ENCODE measurements at regions not wholly inside any gene's neighbourhood (a gene's known extent, or its start where the extent isn't known, plus 50 kb on each side); places are given as distances from the start of the nearest gene placed in this dataset.

DNA sequence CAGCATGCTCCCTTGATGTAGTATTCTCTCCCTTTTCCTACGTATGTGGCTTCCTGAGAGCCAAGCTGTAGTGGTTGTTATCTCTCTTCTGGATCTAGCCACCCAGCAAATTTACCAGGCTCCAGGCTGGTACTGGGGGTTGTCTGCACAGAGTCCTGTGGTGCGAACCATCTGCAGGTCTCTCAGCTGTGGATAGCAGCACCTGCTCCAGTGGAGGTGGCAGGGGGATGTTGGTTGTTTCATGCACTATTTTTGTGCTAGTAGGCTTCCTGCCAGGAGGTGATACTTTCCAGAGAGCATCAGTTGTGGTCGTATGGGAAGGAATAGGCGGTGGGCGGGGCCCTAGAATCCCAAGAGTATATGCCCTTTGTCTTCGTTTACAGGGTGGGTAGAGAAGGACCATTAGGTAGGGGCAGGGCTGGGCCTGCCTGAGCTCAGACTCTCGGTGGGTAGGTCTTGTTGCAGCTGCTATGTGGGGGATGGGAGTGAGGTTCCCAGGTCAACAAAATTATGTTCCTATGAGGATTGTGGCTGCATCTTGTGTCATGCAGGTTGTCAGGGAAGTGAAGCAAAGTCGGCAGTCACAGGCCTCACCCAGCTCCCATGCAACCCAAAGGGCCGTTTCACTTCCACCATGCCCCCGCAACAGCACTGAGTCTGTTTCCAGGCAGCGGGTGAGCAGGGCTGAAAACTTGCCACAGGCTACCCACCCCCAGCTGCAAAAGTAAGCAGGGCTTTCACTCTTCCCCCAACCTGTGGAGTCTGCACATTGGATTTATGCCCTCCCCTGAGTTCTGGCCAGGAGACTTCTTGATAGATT, 1139.5 kb downstream of the BCL11A start:
- Histone ChIP-seq H3K27me3 (ENCODE audit: insufficient read depth, low read depth) (no peaks in the 10 kb centered on the region), H3K4me3 (no peak overlapping the region), H3K4me1 (replicated peaks; ENCODE audit: insufficient read depth) (no peaks in the 10 kb centered on the region), H3K36me3 (ENCODE audit: low read depth) (no peaks in the 10 kb centered on the region), H2AFZ (no peak overlapping the region), H3K9me2 (ENCODE audit: insufficient read depth) (no peaks in the 10 kb centered on the region), H3K79me2 (ENCODE audit: low read depth) (no peaks in the 10 kb centered on the region), H4K20me1 (ENCODE audit: insufficient read depth) (no peaks in the 10 kb centered on the region), H3F3A (ENCODE audit: insufficient read depth, low read depth) (no peaks in the 10 kb centered on the region), H3K27ac (no peak overlapping the region), H3K9me3 (ENCODE audit: insufficient read depth, low read depth) (no peaks in the 10 kb centered on the region), H3K4me2 (no peak overlapping the region)
- intact Hi-C loops (cut with micrococcal nuclease; ENCODE audit: unreplicated experiment): no loop called here
- no peak for TF ChIP-seq EZH2 (IDR thresholded peaks at IDR 0.05; ENCODE audit: low read depth)
- TF ChIP-seq, protein P1, sequence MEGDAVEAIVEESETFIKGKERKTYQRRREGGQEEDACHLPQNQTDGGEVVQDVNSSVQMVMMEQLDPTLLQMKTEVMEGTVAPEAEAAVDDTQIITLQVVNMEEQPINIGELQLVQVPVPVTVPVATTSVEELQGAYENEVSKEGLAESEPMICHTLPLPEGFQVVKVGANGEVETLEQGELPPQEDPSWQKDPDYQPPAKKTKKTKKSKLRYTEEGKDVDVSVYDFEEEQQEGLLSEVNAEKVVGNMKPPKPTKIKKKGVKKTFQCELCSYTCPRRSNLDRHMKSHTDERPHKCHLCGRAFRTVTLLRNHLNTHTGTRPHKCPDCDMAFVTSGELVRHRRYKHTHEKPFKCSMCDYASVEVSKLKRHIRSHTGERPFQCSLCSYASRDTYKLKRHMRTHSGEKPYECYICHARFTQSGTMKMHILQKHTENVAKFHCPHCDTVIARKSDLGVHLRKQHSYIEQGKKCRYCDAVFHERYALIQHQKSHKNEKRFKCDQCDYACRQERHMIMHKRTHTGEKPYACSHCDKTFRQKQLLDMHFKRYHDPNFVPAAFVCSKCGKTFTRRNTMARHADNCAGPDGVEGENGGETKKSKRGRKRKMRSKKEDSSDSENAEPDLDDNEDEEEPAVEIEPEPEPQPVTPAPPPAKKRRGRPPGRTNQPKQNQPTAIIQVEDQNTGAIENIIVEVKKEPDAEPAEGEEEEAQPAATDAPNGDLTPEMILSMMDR (conservative IDR thresholded peaks at IDR 0.05): no peak
- POLR2A ChIA-PET (ENCODE audit: unreplicated experiment): no interaction called here
- BruUV-seq (replicated peaks): no TSS peak
- CTCF ChIA-PET: no interaction called here
- no peak for DNase-seq

GRCh38 chr2:59399126-59399525, 1154.3 kb downstream of the BCL11A start:
- no peaks in the 10 kb centered on the region for H3K36me3 ChIP-seq (ENCODE audit: low read depth)
- no peaks in the 10 kb centered on the region for H4K20me1 ChIP-seq (ENCODE audit: insufficient read depth)
- no peak overlapping the region for H2AFZ ChIP-seq
- intact Hi-C loops (cut with micrococcal nuclease; ENCODE audit: unreplicated experiment): no loop called here
- no peaks in the 10 kb centered on the region for H3K79me2 ChIP-seq (ENCODE audit: low read depth)
- H3K4me1 ChIP-seq (replicated peaks; ENCODE audit: insufficient read depth): no peaks in the 10 kb centered on the region
- no peak for DNase-seq
- H3K9me2 ChIP-seq (ENCODE audit: insufficient read depth): no peaks in the 10 kb centered on the region
- ChIA-PET CTCF (no interaction called here), POLR2A (ENCODE audit: unreplicated experiment) (no interaction called here)
- no peak overlapping the region for H3K4me2 ChIP-seq
- no peaks in the 10 kb centered on the region for H3F3A ChIP-seq (ENCODE audit: insufficient read depth, low read depth)
- TF ChIP-seq, protein P1 (conservative IDR thresholded peaks at IDR 0.05): no peak
- no peak for TF ChIP-seq EZH2 (IDR thresholded peaks at IDR 0.05; ENCODE audit: low read depth)
- H3K27me3 ChIP-seq (ENCODE audit: insufficient read depth, low read depth): no peaks in the 10 kb centered on the region
- no peak overlapping the region for H3K27ac ChIP-seq
- no peaks in the 10 kb centered on the region for H3K9me3 ChIP-seq (ENCODE audit: insufficient read depth, low read depth)
- no TSS peak for BruUV-seq (replicated peaks)
- no peak overlapping the region for H3K4me3 ChIP-seq

GRCh38 chr2:59398081-59398480, 1155.4 kb downstream of the BCL11A start:
- H3K9me3 ChIP-seq (ENCODE audit: insufficient read depth, low read depth): no peaks in the 10 kb centered on the region
- BruUV-seq (replicated peaks): no TSS peak
- no peaks in the 10 kb centered on the region for H3F3A ChIP-seq (ENCODE audit: insufficient read depth, low read depth)
- no peaks in the 10 kb centered on the region for H3K79me2 ChIP-seq (ENCODE audit: low read depth)
- no peak overlapping the region for H3K4me2 ChIP-seq
- no peak for TF ChIP-seq EZH2 (IDR thresholded peaks at IDR 0.05; ENCODE audit: low read depth)
- TF ChIP-seq, protein P1 (conservative IDR thresholded peaks at IDR 0.05): no peak
- H3K27ac ChIP-seq: no peak overlapping the region
- no peak overlapping the region for H3K4me3 ChIP-seq
- ChIA-PET POLR2A (ENCODE audit: unreplicated experiment) (no interaction called here), CTCF (no interaction called here)
- H4K20me1 ChIP-seq (ENCODE audit: insufficient read depth): no peaks in the 10 kb centered on the region
- intact Hi-C loops (cut with micrococcal nuclease; ENCODE audit: unreplicated experiment): no loop called here
- H3K36me3 ChIP-seq (ENCODE audit: low read depth): no peaks in the 10 kb centered on the region
- H2AFZ ChIP-seq: no peak overlapping the region
- no peaks in the 10 kb centered on the region for H3K27me3 ChIP-seq (ENCODE audit: insufficient read depth, low read depth)
- H3K4me1 ChIP-seq (replicated peaks; ENCODE audit: insufficient read depth): no peaks in the 10 kb centered on the region
- no peaks in the 10 kb centered on the region for H3K9me2 ChIP-seq (ENCODE audit: insufficient read depth)
- DNase-seq: no peak

Data from PC-9 (cell line).